ENCODE measurements at regions not wholly inside any gene's neighbourhood (a gene's known extent, or its start where the extent isn't known, plus 50 kb on each side); places are given as distances from the start of the nearest gene placed in this dataset.
"Not testable (repeated sequence)": the region's sequence is repeated elsewhere in the genome, so short reads cannot be mapped to it uniquely, and the experiment has no call there.

- DNase-seq (ENCODE audit: low read depth): no peak
Observed at GRCh38 chrX:16320765-16321355, 153.6 kb downstream of the MAGEB17 start.

GRCh38 chrX:16333453-16333852 lies 166.2 kb downstream of the MAGEB17 start:
- DNase-seq (ENCODE audit: low read depth): no peak

DNA sequence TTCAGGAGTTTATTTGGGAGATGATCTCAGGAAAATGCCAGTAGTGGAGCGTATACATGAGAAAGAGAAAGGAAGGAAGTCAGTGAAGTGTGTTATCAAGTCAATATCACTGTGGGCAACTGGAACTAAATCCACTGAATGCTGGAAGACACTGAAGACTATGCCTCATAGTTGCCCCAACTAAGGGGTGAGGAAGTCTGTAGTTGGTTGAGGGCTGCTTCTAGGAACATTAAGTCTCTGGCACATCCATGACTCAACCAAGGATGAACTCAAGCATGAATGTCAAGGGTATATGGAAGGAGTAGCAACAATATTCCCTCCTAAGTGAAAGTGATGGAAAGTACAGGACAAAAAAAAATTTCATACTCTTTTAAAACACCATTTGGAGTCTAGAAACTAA lies 167.9 kb downstream of the MAGEB17 start:
- DNase-seq (ENCODE audit: low read depth): no peak

DNA sequence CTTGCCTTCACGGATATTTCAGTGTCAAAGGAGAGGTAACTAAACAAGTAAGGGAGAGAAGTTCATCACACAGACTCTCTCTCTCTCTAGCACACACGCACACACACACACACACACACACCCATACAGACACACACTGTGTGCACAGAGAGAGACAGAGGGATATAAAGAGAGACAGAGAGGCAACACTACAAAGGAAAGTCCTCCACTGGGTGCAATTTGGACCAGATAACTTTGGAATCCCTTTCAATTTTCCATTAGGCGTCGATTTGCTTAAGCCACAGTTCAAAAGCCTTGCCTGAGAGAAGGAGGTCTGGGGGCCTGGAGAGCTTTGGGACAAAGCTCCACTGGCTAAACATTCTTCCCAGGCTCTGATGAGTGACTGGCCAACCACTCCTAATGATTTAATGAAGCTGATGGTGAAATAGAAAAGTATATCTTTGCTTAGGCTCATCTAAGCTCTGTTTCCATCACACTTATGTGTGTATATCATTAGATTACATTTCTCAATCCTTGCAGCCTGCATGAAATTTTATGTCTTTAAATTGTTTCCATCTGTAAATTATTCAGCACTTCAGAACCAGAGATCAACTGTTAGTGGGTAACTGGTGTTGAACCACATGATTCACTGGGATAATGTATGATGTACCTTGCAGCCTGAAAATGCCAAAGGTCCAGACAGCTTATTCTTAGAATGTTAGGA lies 180.8 kb downstream of the MAGEB17 start:
- DNase-seq (ENCODE audit: low read depth): no peak

- DNase-seq (ENCODE audit: low read depth): no peak
Observed at GRCh38 chrX:16357902-16358301, 190.6 kb downstream of the MAGEB17 start.

- not testable (repeated sequence) for DNase-seq (ENCODE audit: low read depth)
Observed at GRCh38 chrX:16360056-16360455, 192.8 kb downstream of the MAGEB17 start.

- DNase-seq (ENCODE audit: low read depth): no peak
Observed at GRCh38 chrX:16368696-16369095, 201.4 kb downstream of the MAGEB17 start.

DNA sequence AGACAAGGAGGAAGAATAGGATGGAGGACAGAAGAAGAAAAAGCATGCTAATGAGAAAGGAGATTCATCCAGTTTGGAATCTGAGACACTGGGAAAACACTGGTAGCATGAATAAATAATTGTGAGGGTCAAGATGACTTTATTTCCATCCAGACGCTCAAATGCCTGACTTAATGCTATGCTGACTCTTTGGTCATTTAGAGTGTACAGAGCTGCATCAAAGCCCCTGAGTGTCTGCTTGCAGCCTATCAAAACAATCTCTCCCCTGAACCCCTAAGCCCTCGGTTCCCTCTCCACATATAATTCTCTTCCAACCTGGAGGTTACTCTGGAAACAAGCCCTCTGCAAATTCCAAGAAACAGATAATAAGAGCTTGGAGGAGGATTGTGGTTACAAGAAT lies 208.8 kb downstream of the MAGEB17 start:
- no peak for DNase-seq (ENCODE audit: low read depth)

DNA sequence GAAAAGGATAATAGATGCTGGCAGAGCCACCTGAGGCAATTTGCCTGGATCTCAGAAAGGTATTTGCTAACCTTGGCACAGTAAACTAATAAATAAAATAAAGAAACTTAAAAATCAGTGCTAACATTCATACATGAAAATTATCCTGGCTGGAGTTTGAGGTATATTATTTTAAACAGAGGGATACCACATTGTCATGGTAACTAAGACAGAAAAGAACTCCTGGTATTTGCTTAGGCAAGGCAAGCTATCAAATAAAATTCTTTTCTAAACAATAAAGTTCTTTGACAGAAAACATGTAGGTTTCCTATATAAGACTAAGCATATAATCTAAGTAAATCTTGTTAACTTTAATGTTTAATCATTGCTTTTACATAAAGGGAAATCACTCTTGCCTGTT lies 218.8 kb downstream of the MAGEB17 start:
- no peak for DNase-seq (ENCODE audit: low read depth)

GRCh38 chrX:16392597-16392996 lies 225.3 kb downstream of the MAGEB17 start:
- no peak for DNase-seq (ENCODE audit: low read depth)

DNA sequence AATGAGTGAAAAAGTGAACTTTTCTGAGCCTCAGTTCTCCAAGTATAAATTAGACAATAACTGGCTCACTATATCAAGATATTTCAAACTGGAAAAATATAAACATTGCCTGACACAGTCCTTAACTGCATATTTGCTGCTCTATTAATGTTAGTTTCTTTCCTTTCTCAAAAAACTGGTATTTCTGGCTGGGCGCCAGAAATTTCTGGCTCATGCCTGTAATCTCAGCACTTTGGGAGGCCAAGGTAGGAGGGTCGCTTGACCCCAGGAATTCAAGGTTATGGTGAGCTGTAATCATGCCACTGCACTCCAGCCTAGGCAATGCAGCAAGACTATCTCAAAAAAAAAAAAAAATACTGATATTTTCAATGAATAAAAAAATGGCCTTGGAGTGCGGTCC lies 227.0 kb downstream of the MAGEB17 start:
- no peak for DNase-seq (ENCODE audit: low read depth)

DNA sequence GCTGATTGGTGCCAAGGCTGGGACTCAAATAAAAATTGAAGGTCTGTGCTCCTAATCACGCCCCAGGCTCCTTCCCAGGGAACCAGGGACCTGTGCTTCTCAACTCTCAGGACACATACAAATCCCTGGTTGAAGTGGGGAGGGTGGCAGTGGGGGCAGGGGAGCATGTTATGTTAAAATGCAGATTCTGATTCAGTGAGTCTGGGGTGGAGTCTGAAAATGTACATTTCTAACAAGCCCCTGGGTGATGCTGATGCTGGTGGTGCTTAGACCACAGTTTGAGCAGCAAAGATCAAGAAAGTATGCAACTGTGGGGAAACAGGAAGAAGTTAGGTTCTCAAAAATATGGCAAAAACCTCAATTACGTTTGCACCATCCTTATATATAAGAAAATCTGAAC lies 236.5 kb downstream of the MAGEB17 start:
- DNase-seq (ENCODE audit: low read depth): no peak

GRCh38 chrX:16416588-16416987 lies 233.4 kb upstream of the S100G start:
- DNase-seq (ENCODE audit: low read depth): no peak

DNA sequence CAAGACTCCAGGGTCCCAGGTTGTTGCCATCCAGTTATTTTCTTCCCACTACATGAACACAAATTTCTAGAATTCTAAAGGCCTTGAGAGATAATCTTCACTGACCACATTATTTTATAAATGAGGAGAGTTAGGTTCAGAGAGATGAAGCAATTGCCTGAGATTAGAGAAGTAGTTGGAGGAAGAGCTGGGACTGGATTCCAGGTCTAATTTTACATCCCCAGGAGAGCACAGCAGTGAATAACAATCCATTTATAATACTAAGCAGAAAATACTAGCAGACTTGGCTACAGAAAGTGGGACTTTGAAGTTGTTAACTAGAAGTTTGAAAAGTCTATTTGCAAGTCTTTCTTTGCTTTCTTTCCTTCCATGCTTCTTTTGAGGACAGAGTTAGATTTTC lies 231.3 kb upstream of the S100G start:
- no peak for DNase-seq (ENCODE audit: low read depth)

DNA sequence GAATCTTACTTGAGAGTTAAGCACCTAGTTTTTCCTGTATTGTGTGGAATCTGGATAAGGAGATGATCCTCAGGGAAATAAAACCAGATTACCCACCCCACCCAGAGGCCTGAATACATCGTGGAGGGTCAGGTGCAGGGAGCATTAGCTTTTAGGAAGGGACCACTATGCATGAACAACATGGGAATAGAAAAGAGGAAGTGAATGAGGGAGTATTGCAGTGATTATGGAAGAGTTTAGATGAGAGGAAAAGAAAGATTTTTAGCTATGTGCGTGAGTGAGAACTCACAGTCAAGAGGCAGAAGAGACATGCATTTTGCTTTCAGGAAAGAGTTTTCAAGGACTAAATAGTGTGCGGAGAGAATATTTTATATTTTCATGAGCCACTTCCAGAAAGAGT lies 222.3 kb upstream of the S100G start:
- no peak for DNase-seq (ENCODE audit: low read depth)

DNA sequence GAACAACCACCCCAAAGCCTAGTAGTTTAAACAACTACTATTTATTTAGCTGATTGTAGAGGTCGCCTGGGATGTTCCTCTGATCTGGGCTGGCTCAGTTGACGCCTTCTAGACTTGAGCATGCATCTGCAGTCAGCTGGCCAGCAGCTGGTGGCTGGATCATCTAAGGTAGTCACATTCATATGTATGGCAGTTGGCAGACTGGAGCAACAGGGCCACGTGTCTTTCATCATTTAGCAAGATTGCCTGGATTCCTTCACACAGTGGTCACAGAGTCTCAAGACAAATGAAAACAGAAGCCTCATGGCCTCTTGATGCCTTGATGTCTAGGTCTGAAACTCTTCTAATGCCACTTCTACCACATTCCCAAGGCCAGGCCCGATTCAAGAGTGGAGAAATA lies 220.6 kb upstream of the S100G start:
- DNase-seq (ENCODE audit: low read depth): no peak

DNA sequence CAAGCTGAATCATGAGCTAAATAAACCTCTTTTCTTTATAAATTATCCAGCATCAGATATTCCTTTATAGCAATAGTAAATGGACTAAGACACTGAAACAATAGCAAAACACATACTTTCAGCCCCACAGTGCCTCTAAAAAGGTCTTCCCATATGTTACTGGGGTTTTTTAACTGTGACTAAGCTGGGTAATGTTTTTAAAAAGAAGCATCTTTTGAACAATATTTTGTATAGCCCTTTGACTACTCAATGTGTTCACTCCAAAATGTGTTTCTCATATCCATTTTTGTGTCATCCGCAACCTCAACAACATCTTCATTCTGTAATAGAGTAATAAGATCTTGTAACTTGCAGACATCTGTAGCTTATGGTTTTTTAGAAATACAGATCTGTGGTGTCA lies 218.7 kb upstream of the S100G start:
- DNase-seq (ENCODE audit: low read depth): no peak

- DNase-seq (ENCODE audit: low read depth): no peak
Observed at GRCh38 chrX:16433021-16433420, 216.9 kb upstream of the S100G start.

DNA sequence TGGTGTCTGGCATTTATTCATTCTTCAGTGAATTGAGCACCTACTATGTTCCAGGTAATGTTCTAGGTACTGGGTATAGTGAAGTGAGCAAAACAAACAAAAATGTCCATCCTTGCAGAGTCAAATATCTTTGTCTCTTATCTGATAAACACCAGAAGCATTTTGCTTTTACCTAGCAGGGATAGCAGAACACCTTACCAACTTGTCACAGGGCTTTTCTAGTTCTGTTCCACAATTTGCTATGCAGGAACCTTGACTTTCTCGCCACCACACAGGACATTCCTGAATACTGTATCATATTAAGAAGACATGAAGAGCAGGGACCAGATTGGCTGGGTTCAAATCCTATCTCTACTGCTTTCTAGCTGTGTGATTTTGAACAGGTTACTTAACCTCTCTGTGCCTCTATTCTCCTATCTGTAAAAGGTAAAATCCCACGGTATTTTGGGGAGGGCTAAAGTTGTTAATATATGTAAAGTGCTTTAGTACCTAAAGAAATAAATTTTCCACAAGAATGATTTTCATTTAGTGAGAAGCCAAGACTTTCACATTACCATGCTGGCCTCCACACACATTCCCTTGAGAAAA lies 214.5 kb upstream of the S100G start:
- no peak for DNase-seq (ENCODE audit: low read depth)

DNA sequence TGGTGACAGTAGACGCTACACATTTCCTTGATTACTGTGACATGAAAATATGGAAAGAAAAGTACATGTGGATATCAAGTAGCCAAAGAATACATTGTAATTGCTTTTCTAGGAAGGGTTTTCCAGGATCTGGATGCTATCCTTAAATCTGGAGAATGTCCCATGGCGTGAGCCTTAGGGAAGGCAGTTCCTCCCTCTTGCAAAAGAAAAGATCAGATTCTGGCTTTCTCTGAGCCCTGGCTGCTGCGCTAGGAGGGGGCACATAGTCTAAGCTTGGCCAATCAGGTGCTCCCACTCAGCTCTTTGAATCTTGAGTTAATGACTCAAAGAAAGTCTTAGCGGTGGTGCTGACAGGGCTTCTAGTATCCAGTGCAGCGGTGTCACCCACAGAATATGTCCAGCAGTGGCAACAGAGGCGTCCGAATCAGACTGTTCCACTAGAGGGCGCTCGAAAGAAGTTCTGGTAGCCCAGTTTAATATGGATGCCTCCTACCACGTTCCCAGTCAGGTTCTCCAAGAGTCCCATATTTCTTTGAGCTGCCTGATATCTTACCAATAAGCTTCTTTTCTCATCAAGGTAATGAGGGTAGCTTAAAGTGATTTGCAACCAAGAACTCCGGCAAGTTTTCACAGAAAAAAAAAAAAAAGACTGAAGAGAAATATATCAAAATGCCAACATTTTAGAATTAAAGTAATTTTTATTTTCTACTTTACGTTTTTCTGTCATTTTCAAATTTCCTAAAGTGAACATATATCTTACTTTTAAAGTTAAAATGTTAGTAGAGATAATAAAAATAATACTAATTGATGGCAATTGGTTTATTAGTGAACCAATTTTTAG lies 213.4 kb upstream of the S100G start:
- peak; percentile 7 for DNase-seq (ENCODE audit: low read depth)

GRCh38 chrX:16440446-16440845 lies 209.5 kb upstream of the S100G start:
- no peak for DNase-seq (ENCODE audit: low read depth)

DNA sequence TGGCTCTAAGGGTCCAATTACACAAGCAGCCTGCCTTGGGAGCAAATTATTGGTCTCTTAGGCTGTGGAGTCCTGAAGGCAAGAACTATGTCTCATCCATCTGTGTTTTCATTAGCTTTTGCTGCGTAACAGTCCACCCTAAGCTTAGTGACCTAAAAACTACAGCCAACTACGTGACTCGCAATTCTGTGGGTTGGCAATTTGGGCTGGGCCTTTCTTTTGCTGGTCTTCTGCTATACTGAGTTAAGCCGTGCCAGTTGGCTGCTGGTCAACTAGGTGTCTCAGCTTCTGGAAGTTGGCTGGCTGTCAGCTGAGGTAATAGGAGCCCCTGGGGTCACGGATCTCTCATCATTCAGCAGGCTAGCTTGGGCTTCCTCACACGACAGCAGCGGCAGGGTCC lies 205.6 kb upstream of the S100G start:
- DNase-seq (ENCODE audit: low read depth): no peak
